Fibroblast of lung (primary cell): ENCODE measurements at regions not wholly inside any gene's neighbourhood (a gene's known extent, or its start where the extent isn't known, plus 50 kb on each side); places are given as distances from the start of the nearest gene placed in this dataset.

Experiments
- DNase-seq, 2 donors: peaks; one replicate each; pipeline versions ENCODE4 v3.0.0 to v3.0.0-alpha.2; 2010; ENCODE audit warnings: low read depth in 2 of 2
- H2AFZ ChIP-seq: 2 replicates; pipeline ENCODE4 v1.5.1; 2012; ENCODE audit warnings: low read length, control low read depth, inconsistent platforms
- H3K27ac ChIP-seq: 2 replicates; pipeline ENCODE4 v1.5.1; 2011; ENCODE audit warnings: low read length, control low read depth; ENCODE audit not compliant: insufficient read depth
- H3K27me3 ChIP-seq: 2 replicates; pipeline ENCODE4 v1.5.1; 2011; ENCODE audit warnings: mild to moderate bottlenecking, low read length; ENCODE audit not compliant: control insufficient read depth, insufficient read depth
- H3K36me3 ChIP-seq: 2 replicates; pipeline ENCODE4 v1.5.1; 2011; ENCODE audit warnings: low read length; ENCODE audit not compliant: control insufficient read depth, insufficient read depth
- H3K4me1 ChIP-seq: 2 replicates; pipeline ENCODE4 v1.5.1; 2011; ENCODE audit warnings: low read length; ENCODE audit not compliant: control insufficient read depth, insufficient read depth; ENCODE audit errors: extremely low read depth
- H3K4me2 ChIP-seq: 2 replicates; pipeline ENCODE4 v1.5.1; 2011; ENCODE audit warnings: low read length, control low read depth; ENCODE audit not compliant: insufficient read depth; ENCODE audit errors: extremely low read depth
- H3K4me3 ChIP-seq, 4 experiments: fragments of 200-600 bp in 1 of 4; sonication (generic) in 1 of 4; replicated peaks in 1 of 4; 2 replicates each; pipeline ENCODE4 v1.5.1; 2011 to 2016; ENCODE audit warnings: low read length in 4 of 4, low read depth in 3 of 4, mild to moderate bottlenecking in 3 of 4, control low read depth in 2 of 4, inconsistent platforms in 1 of 4, mixed read lengths in 1 of 4; ENCODE audit not compliant: insufficient read depth in 1 of 4; ENCODE audit errors: control extremely low read depth in 1 of 4
- H3K79me2 ChIP-seq: 2 replicates; pipeline ENCODE4 v1.5.1; 2012; ENCODE audit warnings: mild to moderate bottlenecking, low read length, inconsistent platforms; ENCODE audit not compliant: control insufficient read depth, insufficient read depth
- H3K9ac ChIP-seq: 2 replicates; pipeline ENCODE4 v1.5.1; 2011; ENCODE audit warnings: mild to moderate bottlenecking, low read length, control low read depth; ENCODE audit not compliant: insufficient read depth
- H3K9me3 ChIP-seq: 2 replicates; pipeline ENCODE4 v1.5.1; 2012; ENCODE audit warnings: low read depth, low read length; ENCODE audit not compliant: control insufficient read depth, insufficient read depth
- H4K20me1 ChIP-seq: 2 replicates; pipeline ENCODE4 v1.5.1; 2011; ENCODE audit warnings: low read length; ENCODE audit not compliant: control insufficient read depth, insufficient read depth; ENCODE audit errors: extremely low read depth
- EZH2 ChIP-seq: IDR thresholded peaks from 2 replicates; pipeline ENCODE4 v1.5.1; 2012; ENCODE audit warnings: low read length, control low read depth, mild to moderate bottlenecking; ENCODE audit errors: missing control alignments
- TF ChIP-seq, protein P1 (sequence below), 2 donors: IDR thresholded peaks in 1 of 2; conservative IDR thresholded peaks in 1 of 2; 1 replicate in 1 of 2; 2 replicates in 1 of 2; pipeline ENCODE4 v1.5.1; 2011 to 2012; ENCODE audit warnings: low read length in 2 of 2, control low read depth in 1 of 2, inconsistent platforms in 1 of 2, low read depth in 1 of 2, mild to moderate bottlenecking in 1 of 2

DNA sequence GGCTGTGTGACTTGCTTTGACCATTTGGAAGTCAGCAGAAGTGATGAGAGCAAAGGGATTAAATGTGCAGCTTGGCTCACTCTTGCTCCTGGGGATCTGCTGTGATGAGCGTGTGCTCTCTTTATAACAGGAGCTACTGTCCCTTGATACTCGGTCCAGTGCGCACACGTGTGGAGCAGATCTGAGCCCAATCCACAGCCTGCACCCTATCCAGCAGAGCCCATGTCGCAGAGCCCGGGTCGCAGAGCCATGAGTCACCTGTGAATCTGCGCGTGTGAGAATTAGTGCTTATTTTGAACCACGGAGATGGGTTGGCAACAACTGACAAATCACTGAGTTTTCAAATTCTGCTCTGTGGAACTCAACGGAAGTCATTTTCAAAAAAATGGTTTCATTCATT is 291.0 kb upstream of the SULF2 start:
- no peaks in the 10 kb centered on the region for H3K79me2 ChIP-seq
- no peaks in the 10 kb centered on the region for H3K36me3 ChIP-seq
- no peak overlapping the region for H3K4me3 ChIP-seq
- H3K27ac ChIP-seq, result no peak overlapping the region
- H3K9me3 ChIP-seq, result no peaks in the 10 kb centered on the region
- DNase-seq, result no peak
- H3K9ac ChIP-seq, result no peak overlapping the region
- TF ChIP-seq, protein P1, sequence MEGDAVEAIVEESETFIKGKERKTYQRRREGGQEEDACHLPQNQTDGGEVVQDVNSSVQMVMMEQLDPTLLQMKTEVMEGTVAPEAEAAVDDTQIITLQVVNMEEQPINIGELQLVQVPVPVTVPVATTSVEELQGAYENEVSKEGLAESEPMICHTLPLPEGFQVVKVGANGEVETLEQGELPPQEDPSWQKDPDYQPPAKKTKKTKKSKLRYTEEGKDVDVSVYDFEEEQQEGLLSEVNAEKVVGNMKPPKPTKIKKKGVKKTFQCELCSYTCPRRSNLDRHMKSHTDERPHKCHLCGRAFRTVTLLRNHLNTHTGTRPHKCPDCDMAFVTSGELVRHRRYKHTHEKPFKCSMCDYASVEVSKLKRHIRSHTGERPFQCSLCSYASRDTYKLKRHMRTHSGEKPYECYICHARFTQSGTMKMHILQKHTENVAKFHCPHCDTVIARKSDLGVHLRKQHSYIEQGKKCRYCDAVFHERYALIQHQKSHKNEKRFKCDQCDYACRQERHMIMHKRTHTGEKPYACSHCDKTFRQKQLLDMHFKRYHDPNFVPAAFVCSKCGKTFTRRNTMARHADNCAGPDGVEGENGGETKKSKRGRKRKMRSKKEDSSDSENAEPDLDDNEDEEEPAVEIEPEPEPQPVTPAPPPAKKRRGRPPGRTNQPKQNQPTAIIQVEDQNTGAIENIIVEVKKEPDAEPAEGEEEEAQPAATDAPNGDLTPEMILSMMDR (conservative IDR thresholded peaks at IDR 0.05 in 1 of 2, IDR thresholded peaks at IDR 0.05 in 1 of 2; ENCODE audit: low read depth in 1 of 2, low read length in 2 of 2), result no peak
- no peak for TF ChIP-seq EZH2
- no peaks in the 10 kb centered on the region for H3K4me1 ChIP-seq
- no peak overlapping the region for H3K4me2 ChIP-seq
- H4K20me1 ChIP-seq, result no peaks in the 10 kb centered on the region
- H3K27me3 ChIP-seq, result no peaks in the 10 kb centered on the region
- no peak overlapping the region for H2AFZ ChIP-seq

GRCh38 chr20:48075591-48076174 is 290.4 kb upstream of the SULF2 start:
- Histone ChIP-seq H2AFZ (no peak overlapping the region), H3K27me3 (no peaks in the 10 kb centered on the region), H3K4me2 (no peak overlapping the region), H3K4me3 (no peak overlapping the region), H3K9me3 (no peaks in the 10 kb centered on the region), H3K9ac (no peak overlapping the region), H3K4me1 (no peaks in the 10 kb centered on the region), H3K27ac (no peak overlapping the region), H3K36me3 (no peaks in the 10 kb centered on the region), H4K20me1 (no peaks in the 10 kb centered on the region), H3K79me2 (no peaks in the 10 kb centered on the region)
- no peak for TF ChIP-seq EZH2
- TF ChIP-seq, protein P1 (conservative IDR thresholded peaks at IDR 0.05 in 1 of 2, IDR thresholded peaks at IDR 0.05 in 1 of 2; ENCODE audit: low read depth in 1 of 2, low read length in 2 of 2), result no peak
- DNase-seq, result no peak

DNA sequence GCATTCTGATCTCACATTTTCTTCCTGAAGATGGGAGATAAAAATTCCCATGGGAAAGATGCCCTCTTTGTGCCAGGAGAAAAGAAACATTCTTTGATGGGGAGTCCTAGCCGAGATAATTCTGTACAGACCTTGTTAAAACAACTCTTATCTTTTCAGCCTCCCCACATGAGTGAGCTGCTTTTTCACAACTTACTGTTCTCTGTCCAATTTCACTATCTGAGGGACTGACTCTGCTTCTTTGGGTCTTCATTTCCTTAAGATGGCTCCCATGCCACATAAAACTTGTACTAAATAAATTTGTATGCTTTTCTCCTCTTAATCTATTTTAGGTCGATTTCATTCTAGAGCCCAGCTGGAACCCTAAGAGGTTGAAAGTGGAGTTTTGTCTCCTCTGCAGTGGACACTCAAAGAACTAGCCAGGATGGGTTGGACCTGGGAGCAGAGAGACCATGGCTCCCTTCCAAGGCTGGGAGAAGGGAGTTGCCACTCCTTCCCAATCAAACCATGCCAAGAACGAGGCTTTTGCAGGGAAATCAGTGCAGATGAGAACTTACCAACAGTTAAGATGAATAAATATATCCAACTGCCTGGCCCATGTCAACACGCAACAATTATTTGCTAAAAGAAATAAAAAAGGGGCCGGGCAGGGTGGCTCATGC is 285.8 kb upstream of the SULF2 start:
- peak in 1 of 2 donors; percentile 46 for DNase-seq
- no peaks in the 10 kb centered on the region for H3K4me1 ChIP-seq

More for the DNA sequence above, 285.8 kb upstream of the SULF2 start:
- no peak overlapping the region for H3K27ac ChIP-seq
- no peak overlapping the region for H3K9ac ChIP-seq
- no peaks in the 10 kb centered on the region for H3K79me2 ChIP-seq
- no peak overlapping the region for H3K4me3 ChIP-seq
- H3K4me2 ChIP-seq, result no peak overlapping the region
- no peak overlapping the region for H2AFZ ChIP-seq
- TF ChIP-seq, protein P1 (conservative IDR thresholded peaks at IDR 0.05 in 1 of 2, IDR thresholded peaks at IDR 0.05 in 1 of 2; ENCODE audit: low read depth in 1 of 2, low read length in 2 of 2), result no peak
- no peak for TF ChIP-seq EZH2
- H3K36me3 ChIP-seq, result no peaks in the 10 kb centered on the region
- H3K9me3 ChIP-seq, result no peaks in the 10 kb centered on the region
- H4K20me1 ChIP-seq, result no peaks in the 10 kb centered on the region
- no peaks in the 10 kb centered on the region for H3K27me3 ChIP-seq
